ENCODE measurements at regions not wholly inside any gene's neighbourhood (a gene's known extent, or its start where the extent isn't known, plus 50 kb on each side); places are given as distances from the start of the nearest gene placed in this dataset.
"Not testable (repeated sequence)": the region's sequence is repeated elsewhere in the genome, so short reads cannot be mapped to it uniquely, and the experiment has no call there.

GRCh38 chr7:136275794-136276193, 298.6 kb upstream of the MTPN start:
- POLR2A ChIA-PET = no interaction called here
- no peak overlapping the region for H3K4me3 ChIP-seq (ENCODE audit: low read depth, low read length)
- TF ChIP-seq CTCF (IDR thresholded peaks at IDR 0.05; ENCODE audit: insufficient read depth, low read length, missing control alignments) = no peak
- no peak for DNase-seq (ENCODE audit: low read depth, low spot score)
- CTCF ChIA-PET = no interaction called here

GRCh38 chr7:136274636-136275345, 297.6 kb upstream of the MTPN start:
- no peak overlapping the region for H3K4me3 ChIP-seq (ENCODE audit: low read depth, low read length)
- no peak for TF ChIP-seq CTCF (IDR thresholded peaks at IDR 0.05; ENCODE audit: insufficient read depth, low read length, missing control alignments)
- POLR2A ChIA-PET = no interaction called here
- DNase-seq (ENCODE audit: low read depth, low spot score) = no peak
- CTCF ChIA-PET = no interaction called here

GRCh38 chr7:136272934-136273333, 295.8 kb upstream of the MTPN start:
- no peak overlapping the region for H3K4me3 ChIP-seq (ENCODE audit: low read depth, low read length)
- TF ChIP-seq CTCF (IDR thresholded peaks at IDR 0.05; ENCODE audit: insufficient read depth, low read length, missing control alignments) = no peak
- no peak for DNase-seq (ENCODE audit: low read depth, low spot score)
- ChIA-PET CTCF (no interaction called here), POLR2A (no interaction called here)

- ChIA-PET CTCF (no interaction called here), POLR2A (no interaction called here)
- no peak for DNase-seq (ENCODE audit: low read depth, low spot score)
- no peak for TF ChIP-seq CTCF (IDR thresholded peaks at IDR 0.05; ENCODE audit: insufficient read depth, low read length, missing control alignments)
- H3K4me3 ChIP-seq (ENCODE audit: low read depth, low read length) = no peak overlapping the region
Measured at GRCh38 chr7:136267822-136268221, 290.7 kb upstream of the MTPN start.

GRCh38 chr7:136266457-136266856, 289.3 kb upstream of the MTPN start:
- no peak for DNase-seq (ENCODE audit: low read depth, low spot score)
- no peak overlapping the region for H3K4me3 ChIP-seq (ENCODE audit: low read depth, low read length)
- POLR2A ChIA-PET = no interaction called here
- CTCF ChIA-PET = no interaction called here
- TF ChIP-seq CTCF (IDR thresholded peaks at IDR 0.05; ENCODE audit: insufficient read depth, low read length, missing control alignments) = no peak

GRCh38 chr7:136264304-136264703, 287.1 kb upstream of the MTPN start:
- CTCF ChIA-PET; DNase-seq (ENCODE audit: low read depth, low spot score); POLR2A ChIA-PET; H3K4me3 ChIP-seq (ENCODE audit: low read depth, low read length): not testable (repeated sequence)

- H3K4me3 ChIP-seq (ENCODE audit: low read depth, low read length); POLR2A ChIA-PET; DNase-seq (ENCODE audit: low read depth, low spot score); CTCF ChIA-PET: not testable (repeated sequence)
Measured at GRCh38 chr7:136263112-136263860, 286.1 kb upstream of the MTPN start.

GRCh38 chr7:136260591-136260990, 283.4 kb upstream of the MTPN start:
- POLR2A ChIA-PET; H3K4me3 ChIP-seq (ENCODE audit: low read depth, low read length); DNase-seq (ENCODE audit: low read depth, low spot score); CTCF ChIA-PET: not testable (repeated sequence)
